OCI-LY3 (cell line): ENCODE measurements at regions not wholly inside any gene's neighbourhood (a gene's known extent, or its start where the extent isn't known, plus 50 kb on each side); places are given as distances from the start of the nearest gene placed in this dataset.

Experiments used
- H2AFZ ChIP-seq: fragments of 200-600, 300-600 bp; shearing (Covaris generic); 2 replicates; pipeline ENCODE4 v1.6.0; 2014; ENCODE audit warnings: antibody characterized with exemption, low read depth, low read length
- H3K27ac ChIP-seq: fragments of 200-600, 300-600 bp; sonication (generic); 2 replicates; pipeline ENCODE4 v1.5.1; 2014; ENCODE audit warnings: mild to moderate bottlenecking, low read length, moderate library complexity, mixed read lengths
- H3K27me3 ChIP-seq: fragments of 200-600, 300-600 bp; sonication (generic); 2 replicates; pipeline ENCODE4 v1.6.1; 2014; ENCODE audit warnings: low read depth, low read length, mixed read lengths
- H3K36me3 ChIP-seq: fragments of 200-600, 300-600 bp; sonication (generic); replicated peaks from 2 replicates; pipeline ENCODE3; 2014; ENCODE audit warnings: low read depth, low read length, mixed read lengths
- H3K4me1 ChIP-seq: fragments of 300-600, 200-600 bp; sonication (generic); 2 replicates; pipeline ENCODE4 v1.6.1; 2014; ENCODE audit warnings: low read length, mixed read lengths
- H3K4me2 ChIP-seq: fragments of 200-600, 300-600 bp; sonication (generic); 2 replicates; pipeline ENCODE4 v1.6.1; 2014; ENCODE audit warnings: low read length, mixed read lengths
- H3K4me3 ChIP-seq: fragments of 300-600, 200-600 bp; sonication (generic); 2 replicates; pipeline ENCODE4 v1.5.1; 2014; ENCODE audit warnings: antibody characterized with exemption, mild to moderate bottlenecking, low read length, moderate library complexity
- H3K79me2 ChIP-seq: fragments of 300-600, 200-600 bp; shearing (Covaris generic); 2 replicates; pipeline ENCODE4 v1.6.1; 2014; ENCODE audit warnings: mild to moderate bottlenecking, low read length, mixed read lengths
- H3K9ac ChIP-seq: fragments of 300-600, 200-600 bp; shearing (Covaris generic); 2 replicates; pipeline ENCODE4 v1.6.0; 2014; ENCODE audit warnings: mild to moderate bottlenecking, low read length, moderate library complexity
- H3K9me3 ChIP-seq: fragments of 200-600, 300-600 bp; shearing (Covaris generic); 2 replicates; pipeline ENCODE4 v1.6.1; 2014; ENCODE audit warnings: low read length, mixed read lengths; ENCODE audit not compliant: insufficient read depth
- H4K20me1 ChIP-seq: fragments of 200-600, 300-600 bp; sonication (generic); 2 replicates; pipeline ENCODE4 v1.6.1; 2016; ENCODE audit warnings: low read length, mixed read lengths; ENCODE audit not compliant: insufficient read depth
- CTCF ChIP-seq: fragments of 200-600, 300-600 bp; sonication (generic); IDR thresholded peaks from 2 replicates; pipeline ENCODE4 v1.5.1; 2014; ENCODE audit warnings: antibody characterized with exemption, low read length, low read depth
- EZH2phosphoT487 ChIP-seq: fragments of 200-600 bp; shearing (Covaris generic); IDR thresholded peaks from 2 replicates; pipeline ENCODE4 v1.6.1; 2018; ENCODE audit warnings: antibody characterized with exemption, mixed run types, low read depth

GRCh38 chr16:22630242-22630641, 119.6 kb downstream of the NPIPB5 start:
- no peak overlapping the region for H3K4me3 ChIP-seq
- H3K27ac ChIP-seq: no peak overlapping the region
- no peaks in the 10 kb centered on the region for H3K79me2 ChIP-seq
- H3K27me3 ChIP-seq: peaks cover 34% of the 10 kb centered on the region
- H3K9ac ChIP-seq: no peak overlapping the region
- no peak overlapping the region for H2AFZ ChIP-seq
- no peaks in the 10 kb centered on the region for H4K20me1 ChIP-seq
- TF ChIP-seq CTCF: no peak
- TF ChIP-seq EZH2phosphoT487: no peak
- no peak overlapping the region for H3K4me2 ChIP-seq
- peaks cover 2% of the 10 kb centered on the region for H3K4me1 ChIP-seq
- H3K9me3 ChIP-seq: no peaks in the 10 kb centered on the region
- no peaks in the 10 kb centered on the region for H3K36me3 ChIP-seq

- Histone ChIP-seq H3K36me3 (no peaks in the 10 kb centered on the region), H3K9ac (no peak overlapping the region), H3K4me2 (no peak overlapping the region), H3K79me2 (no peaks in the 10 kb centered on the region), H3K9me3 (no peaks in the 10 kb centered on the region), H2AFZ (no peak overlapping the region), H3K4me3 (no peak overlapping the region), H3K27ac (no peak overlapping the region), H3K4me1 (no peaks in the 10 kb centered on the region), H3K27me3 (peaks cover 32% of the 10 kb centered on the region), H4K20me1 (no peaks in the 10 kb centered on the region)
- no peak for TF ChIP-seq EZH2phosphoT487
Observed at GRCh38 chr16:22631264-22631663, 120.6 kb downstream of the NPIPB5 start.

- H3K27me3 ChIP-seq: peaks cover 33% of the 10 kb centered on the region
- no peak overlapping the region for H2AFZ ChIP-seq
- no peaks in the 10 kb centered on the region for H3K4me1 ChIP-seq
- no peak overlapping the region for H3K27ac ChIP-seq
- TF ChIP-seq EZH2phosphoT487 (no peak), CTCF (no peak)
- no peak overlapping the region for H3K9ac ChIP-seq
- no peaks in the 10 kb centered on the region for H4K20me1 ChIP-seq
- no peak overlapping the region for H3K4me3 ChIP-seq
- H3K4me2 ChIP-seq: no peak overlapping the region
- no peaks in the 10 kb centered on the region for H3K79me2 ChIP-seq
- no peaks in the 10 kb centered on the region for H3K9me3 ChIP-seq
- no peaks in the 10 kb centered on the region for H3K36me3 ChIP-seq
Observed at GRCh38 chr16:22632606-22633005, 121.9 kb downstream of the NPIPB5 start.

- Histone ChIP-seq H3K79me2 (no peaks in the 10 kb centered on the region), H3K4me3 (no peak overlapping the region), H3K4me1 (no peaks in the 10 kb centered on the region), H3K27me3 (peaks cover 33% of the 10 kb centered on the region), H3K4me2 (no peak overlapping the region), H3K27ac (no peak overlapping the region), H3K9ac (no peak overlapping the region), H3K36me3 (no peaks in the 10 kb centered on the region), H2AFZ (no peak overlapping the region), H3K9me3 (no peaks in the 10 kb centered on the region), H4K20me1 (no peaks in the 10 kb centered on the region)
- TF ChIP-seq CTCF (no peak), EZH2phosphoT487 (no peak)
Observed at GRCh38 chr16:22633280-22633679, 122.6 kb downstream of the NPIPB5 start.

- H3K4me2 ChIP-seq: no peak overlapping the region
- no peak overlapping the region for H3K27ac ChIP-seq
Observed at GRCh38 chr16:22633799-22634198, 123.1 kb downstream of the NPIPB5 start.

More at GRCh38 chr16:22633799-22634198, 123.1 kb downstream of the NPIPB5 start:
- H3K36me3 ChIP-seq: no peaks in the 10 kb centered on the region
- H3K27me3 ChIP-seq: peaks cover 33% of the 10 kb centered on the region
- no peak overlapping the region for H3K4me3 ChIP-seq
- no peak for TF ChIP-seq CTCF
- no peak for TF ChIP-seq EZH2phosphoT487
- H2AFZ ChIP-seq: no peak overlapping the region
- H3K9ac ChIP-seq: no peak overlapping the region
- no peaks in the 10 kb centered on the region for H3K4me1 ChIP-seq
- H4K20me1 ChIP-seq: no peaks in the 10 kb centered on the region
- H3K9me3 ChIP-seq: no peaks in the 10 kb centered on the region
- no peaks in the 10 kb centered on the region for H3K79me2 ChIP-seq
